ENCODE measurements at regions not wholly inside any gene's neighbourhood (a gene's known extent, or its start where the extent isn't known, plus 50 kb on each side); places are given as distances from the start of the nearest gene placed in this dataset.
"Not testable (repeated sequence)": the region's sequence is repeated elsewhere in the genome, so short reads cannot be mapped to it uniquely, and the experiment has no call there.

GRCh38 chr7:152911226-152911560 is 151.6 kb downstream of the ACTR3B start:
- DNase-seq, result no peak
- Histone ChIP-seq H3K36me3 (no peaks in the 10 kb centered on the region), H3K27ac (no peak overlapping the region), H3K4me1 (no peaks in the 10 kb centered on the region), H3K4me3 (no peak overlapping the region), H3K9me3 (no peaks in the 10 kb centered on the region), H3K27me3 (no peaks in the 10 kb centered on the region)
- 62 to 66% methylated on average over 4 of the region's 4 CpGs for WGBS, 2 donors
- ATAC-seq (ENCODE audit: low FRiP score in 2 of 2), result no peak
- TF ChIP-seq CTCF (IDR thresholded peaks at IDR 0.05) (no peak), EP300 (IDR thresholded peaks at IDR 0.05) (no peak), POLR2A (IDR thresholded peaks at IDR 0.05) (no peak), POLR2AphosphoS5 (IDR thresholded peaks at IDR 0.05) (no peak)

GRCh38 chr7:152911922-152912321 is 152.4 kb downstream of the ACTR3B start:
- WGBS, 2 donors, result 90 to 93% methylated on average over 6 to 8 of the region's 11 CpGs
- Histone ChIP-seq H3K27ac (no peak overlapping the region), H3K9me3 (no peaks in the 10 kb centered on the region), H3K4me3 (no peak overlapping the region), H3K4me1 (no peaks in the 10 kb centered on the region), H3K36me3 (no peaks in the 10 kb centered on the region), H3K27me3 (no peaks in the 10 kb centered on the region)
- no peak for TF ChIP-seq CTCF (IDR thresholded peaks at IDR 0.05)
- TF ChIP-seq POLR2AphosphoS5 (IDR thresholded peaks at IDR 0.05), result no peak
- no peak for TF ChIP-seq POLR2A (IDR thresholded peaks at IDR 0.05)
- TF ChIP-seq EP300 (IDR thresholded peaks at IDR 0.05), result no peak
- ATAC-seq (ENCODE audit: low FRiP score in 2 of 2) (peak in 1 of 2 donors; percentile 34), DNase-seq (no peak)

GRCh38 chr7:152912511-152912910 is 153.0 kb downstream of the ACTR3B start:
- Histone ChIP-seq H3K27me3 (no peaks in the 10 kb centered on the region), H3K4me3 (no peak overlapping the region), H3K9me3 (no peaks in the 10 kb centered on the region), H3K36me3 (no peaks in the 10 kb centered on the region), H3K4me1 (no peaks in the 10 kb centered on the region), H3K27ac (no peak overlapping the region)
- ATAC-seq (ENCODE audit: low FRiP score in 2 of 2) (no peak), DNase-seq (no peak)
- TF ChIP-seq POLR2AphosphoS5 (IDR thresholded peaks at IDR 0.05), result no peak
- TF ChIP-seq CTCF (IDR thresholded peaks at IDR 0.05), result no peak
- TF ChIP-seq EP300 (IDR thresholded peaks at IDR 0.05), result no peak
- no peak for TF ChIP-seq POLR2A (IDR thresholded peaks at IDR 0.05)
- WGBS, 2 donors, result 90 to 95% methylated on average over 5 of the region's 5 CpGs

GRCh38 chr7:152913492-152913891 is 153.9 kb downstream of the ACTR3B start:
- ATAC-seq (ENCODE audit: low FRiP score in 2 of 2), result no peak
- H3K4me1 ChIP-seq, result no peaks in the 10 kb centered on the region
- 48 to 83% methylated on average over 3 of the region's 3 CpGs for WGBS, 2 donors
- no peaks in the 10 kb centered on the region for H3K9me3 ChIP-seq
- H3K27ac ChIP-seq, result no peak overlapping the region
- no peak for DNase-seq
- TF ChIP-seq POLR2AphosphoS5 (IDR thresholded peaks at IDR 0.05) (no peak), POLR2A (IDR thresholded peaks at IDR 0.05) (no peak), CTCF (IDR thresholded peaks at IDR 0.05) (no peak), EP300 (IDR thresholded peaks at IDR 0.05) (no peak)
- H3K4me3 ChIP-seq, result no peak overlapping the region
- H3K36me3 ChIP-seq, result no peaks in the 10 kb centered on the region
- no peaks in the 10 kb centered on the region for H3K27me3 ChIP-seq

- TF ChIP-seq EP300 (IDR thresholded peaks at IDR 0.05) (no peak), POLR2AphosphoS5 (IDR thresholded peaks at IDR 0.05) (no peak)
- H3K27ac ChIP-seq, result no peak overlapping the region
- H3K27me3 ChIP-seq, result no peaks in the 10 kb centered on the region
- DNase-seq, result no peak
- no peaks in the 10 kb centered on the region for H3K9me3 ChIP-seq
- H3K4me3 ChIP-seq, result no peak overlapping the region
- H3K4me1 ChIP-seq, result no peaks in the 10 kb centered on the region
- no peak for ATAC-seq (ENCODE audit: low FRiP score in 2 of 2)
- 79 to 98% methylated on average over 5 of the region's 5 CpGs for WGBS, 2 donors
- no peaks in the 10 kb centered on the region for H3K36me3 ChIP-seq
These were observed 154.7 kb downstream of the ACTR3B start for GRCh38 chr7:152914014-152914844.

- H3K4me1 ChIP-seq; H3K36me3 ChIP-seq; DNase-seq; ATAC-seq (ENCODE audit: low FRiP score in 2 of 2); H3K9me3 ChIP-seq; H3K27me3 ChIP-seq; H3K4me3 ChIP-seq; H3K27ac ChIP-seq: not testable (repeated sequence)
- 96 to 97% methylated on average over 1 of the region's 1 CpG for WGBS, 2 donors
These were observed 155.2 kb downstream of the ACTR3B start for GRCh38 chr7:152914845-152915102.
